ENCODE measurements at regions not wholly inside any gene's neighbourhood (a gene's known extent, or its start where the extent isn't known, plus 50 kb on each side); places are given as distances from the start of the nearest gene placed in this dataset.

DNA sequence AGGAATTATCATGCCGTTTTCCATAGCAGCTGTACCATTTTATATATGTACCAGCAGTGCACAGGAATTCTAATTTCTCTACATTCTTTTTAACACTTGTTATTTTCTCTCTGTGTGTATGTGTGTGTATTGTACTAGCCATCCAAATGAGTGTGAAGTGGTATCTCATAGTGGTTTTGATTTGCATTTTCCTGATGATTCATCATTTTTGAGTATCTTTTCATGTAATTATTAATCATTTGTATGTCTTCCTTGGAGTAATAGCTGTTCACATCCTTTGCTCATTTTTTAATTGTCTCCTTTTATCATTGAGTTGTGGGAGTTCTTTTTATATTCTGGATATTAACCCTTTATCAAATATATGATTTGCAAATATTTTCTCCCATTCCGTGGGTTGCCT is 95.6 kb upstream of the MANSC4 start:
- 0 to 42% methylated on average over 2 of the region's 2 CpGs for WGBS, 2 donors (ENCODE audit: low coverage in 1 of 2)
- H3K27ac ChIP-seq = no peak overlapping the region
- no peaks in the 10 kb centered on the region for H3K4me1 ChIP-seq
- in situ Hi-C loops (cut with MboI; ENCODE audit: low pct_ligation_motif_present in 1 of 4, low pct_unique_long_range_greater_than_20kb in 1 of 4, low sequenced_read_pairs in 3 of 4) = no loop called here
- TF ChIP-seq POLR2AphosphoS5 (IDR thresholded peaks at IDR 0.05) (no peak), EP300 (IDR thresholded peaks at IDR 0.05; ENCODE audit: low read depth) (no peak), POLR2A (IDR thresholded peaks at IDR 0.05) (no peak)
- TF ChIP-seq, protein P1, sequence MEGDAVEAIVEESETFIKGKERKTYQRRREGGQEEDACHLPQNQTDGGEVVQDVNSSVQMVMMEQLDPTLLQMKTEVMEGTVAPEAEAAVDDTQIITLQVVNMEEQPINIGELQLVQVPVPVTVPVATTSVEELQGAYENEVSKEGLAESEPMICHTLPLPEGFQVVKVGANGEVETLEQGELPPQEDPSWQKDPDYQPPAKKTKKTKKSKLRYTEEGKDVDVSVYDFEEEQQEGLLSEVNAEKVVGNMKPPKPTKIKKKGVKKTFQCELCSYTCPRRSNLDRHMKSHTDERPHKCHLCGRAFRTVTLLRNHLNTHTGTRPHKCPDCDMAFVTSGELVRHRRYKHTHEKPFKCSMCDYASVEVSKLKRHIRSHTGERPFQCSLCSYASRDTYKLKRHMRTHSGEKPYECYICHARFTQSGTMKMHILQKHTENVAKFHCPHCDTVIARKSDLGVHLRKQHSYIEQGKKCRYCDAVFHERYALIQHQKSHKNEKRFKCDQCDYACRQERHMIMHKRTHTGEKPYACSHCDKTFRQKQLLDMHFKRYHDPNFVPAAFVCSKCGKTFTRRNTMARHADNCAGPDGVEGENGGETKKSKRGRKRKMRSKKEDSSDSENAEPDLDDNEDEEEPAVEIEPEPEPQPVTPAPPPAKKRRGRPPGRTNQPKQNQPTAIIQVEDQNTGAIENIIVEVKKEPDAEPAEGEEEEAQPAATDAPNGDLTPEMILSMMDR (IDR thresholded peaks at IDR 0.05) = no peak
- intact Hi-C loops (cut with DNase I; ENCODE audit: low total_unique reads) = loop anchor here (10.0 kb wide), 1 partner anchor 431 kb away; the partner anchor contains the start of gene SMCO2
- no peaks in the 10 kb centered on the region for H3K36me3 ChIP-seq
- no peaks in the 10 kb centered on the region for H3K27me3 ChIP-seq
- H3K4me3 ChIP-seq = no peak overlapping the region
- no peak for DNase-seq
- no peaks in the 10 kb centered on the region for H3K9me3 ChIP-seq

DNA sequence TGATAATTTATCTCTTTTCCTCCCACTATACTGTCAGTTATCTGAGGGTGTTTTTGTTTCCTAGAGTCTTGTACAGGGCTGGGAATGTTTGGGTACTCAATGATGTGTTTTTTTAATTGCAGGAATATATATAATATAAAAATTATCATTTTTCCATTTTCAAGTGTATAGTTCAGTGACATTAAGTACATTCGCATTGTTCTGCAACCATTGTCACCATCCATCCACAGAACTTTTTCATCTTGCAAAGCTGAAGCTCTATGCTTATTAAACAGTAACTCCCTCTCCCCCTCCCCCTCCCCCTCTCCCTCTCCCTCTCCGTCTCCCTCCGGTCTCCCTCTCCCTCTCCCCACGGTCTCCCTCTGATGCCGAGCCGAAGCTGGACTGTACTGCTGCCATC is 93.0 kb upstream of the MANSC4 start:
- Histone ChIP-seq H3K27ac (no peak overlapping the region), H3K4me1 (no peaks in the 10 kb centered on the region), H3K36me3 (no peaks in the 10 kb centered on the region), H3K4me3 (no peak overlapping the region), H3K9me3 (no peaks in the 10 kb centered on the region), H3K27me3 (no peaks in the 10 kb centered on the region)
- intact Hi-C loops (cut with DNase I; ENCODE audit: low total_unique reads) (loop anchor here (10.0 kb wide), 1 partner anchor 428 kb away; the partner anchor contains the start of gene SMCO2), in situ Hi-C loops (cut with MboI; ENCODE audit: low pct_ligation_motif_present in 1 of 4, low pct_unique_long_range_greater_than_20kb in 1 of 4, low sequenced_read_pairs in 3 of 4) (no loop called here)
- 83 to 93% methylated on average over 1 to 6 of the region's 6 CpGs for WGBS, 2 donors (ENCODE audit: low coverage in 1 of 2)
- no peak for TF ChIP-seq POLR2AphosphoS5 (IDR thresholded peaks at IDR 0.05)
- TF ChIP-seq POLR2A (IDR thresholded peaks at IDR 0.05) = no peak
- TF ChIP-seq, protein P1 (IDR thresholded peaks at IDR 0.05) = no peak
- TF ChIP-seq EP300 (IDR thresholded peaks at IDR 0.05; ENCODE audit: low read depth) = no peak
- DNase-seq = no peak

DNA sequence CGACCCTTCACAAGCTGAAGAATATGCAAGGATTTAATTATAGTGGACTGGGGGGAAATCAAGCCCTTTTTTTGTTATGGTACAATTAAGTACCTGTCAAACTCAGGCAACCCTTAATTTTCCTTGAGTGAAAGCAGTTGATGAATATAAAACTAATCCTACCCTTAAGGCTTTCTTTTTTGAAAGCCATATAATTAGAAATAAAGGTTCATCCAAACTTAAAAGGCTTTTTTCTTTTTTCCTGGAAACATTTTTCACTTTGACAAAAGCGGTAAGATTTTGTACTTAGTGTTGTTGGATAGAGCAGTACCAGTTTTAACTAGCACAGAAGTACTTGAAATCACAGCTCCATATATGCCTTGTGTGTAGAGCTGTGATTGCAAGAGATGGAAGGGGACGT is 91.9 kb upstream of the MANSC4 start:
- no peaks in the 10 kb centered on the region for H3K27me3 ChIP-seq
- DNase-seq = no peak
- H3K4me3 ChIP-seq = no peak overlapping the region
- H3K36me3 ChIP-seq = no peaks in the 10 kb centered on the region
- H3K27ac ChIP-seq = no peak overlapping the region
- WGBS, 2 donors (ENCODE audit: low coverage in 1 of 2) = 66 to 77% methylated on average over 3 of the region's 3 CpGs
- TF ChIP-seq POLR2A (IDR thresholded peaks at IDR 0.05) (no peak), POLR2AphosphoS5 (IDR thresholded peaks at IDR 0.05) (no peak), EP300 (IDR thresholded peaks at IDR 0.05; ENCODE audit: low read depth) (no peak)
- TF ChIP-seq, protein P1 (IDR thresholded peaks at IDR 0.05) = no peak
- in situ Hi-C loops (cut with MboI; ENCODE audit: low pct_ligation_motif_present in 1 of 4, low pct_unique_long_range_greater_than_20kb in 1 of 4, low sequenced_read_pairs in 3 of 4) = no loop called here
- intact Hi-C loops (cut with DNase I; ENCODE audit: low total_unique reads) = loop anchor here (10.0 kb wide), 1 partner anchor 427 kb away; the partner anchor contains the start of gene SMCO2
- H3K9me3 ChIP-seq = no peaks in the 10 kb centered on the region
- no peaks in the 10 kb centered on the region for H3K4me1 ChIP-seq

DNA sequence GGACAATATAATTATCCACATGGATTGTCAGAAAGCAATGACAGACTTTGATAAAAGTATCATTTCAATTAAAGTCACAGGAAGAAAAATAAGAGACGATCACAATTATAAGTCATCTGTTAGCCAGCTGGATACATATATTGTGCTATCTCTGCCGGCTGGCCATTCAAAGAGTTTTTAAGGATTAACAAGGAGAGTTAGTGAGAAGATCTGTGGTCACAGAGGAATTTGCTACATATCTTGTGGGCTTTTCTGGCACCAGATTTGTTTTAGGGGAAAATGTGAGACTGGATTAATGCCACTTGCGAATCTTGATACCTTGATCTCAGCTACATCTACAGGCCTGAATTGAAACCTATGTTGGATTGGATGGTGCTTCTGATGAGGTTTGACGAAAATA is 90.9 kb upstream of the MANSC4 start:
- no peak for DNase-seq
- H3K4me1 ChIP-seq = no peaks in the 10 kb centered on the region
- WGBS, 2 donors (ENCODE audit: low coverage in 1 of 2) = 75 to 82% methylated on average over 4 of the region's 4 CpGs
- H3K36me3 ChIP-seq = no peaks in the 10 kb centered on the region
- TF ChIP-seq, protein P1 (IDR thresholded peaks at IDR 0.05) = no peak
- TF ChIP-seq POLR2AphosphoS5 (IDR thresholded peaks at IDR 0.05) = no peak
- TF ChIP-seq POLR2A (IDR thresholded peaks at IDR 0.05) = no peak
- TF ChIP-seq EP300 (IDR thresholded peaks at IDR 0.05; ENCODE audit: low read depth) = no peak
- H3K27ac ChIP-seq = no peak overlapping the region
- H3K27me3 ChIP-seq = no peaks in the 10 kb centered on the region
- no peak overlapping the region for H3K4me3 ChIP-seq
- intact Hi-C loops (cut with DNase I; ENCODE audit: low total_unique reads) (loop anchor here (10.0 kb wide), 1 partner anchor 426 kb away; the partner anchor contains the start of gene SMCO2), in situ Hi-C loops (cut with MboI; ENCODE audit: low pct_ligation_motif_present in 1 of 4, low pct_unique_long_range_greater_than_20kb in 1 of 4, low sequenced_read_pairs in 3 of 4) (no loop called here)
- no peaks in the 10 kb centered on the region for H3K9me3 ChIP-seq

All from transverse colon (tissue), 4 donors.